ENCODE measurements at regions not wholly inside any gene's neighbourhood (a gene's known extent, or its start where the extent isn't known, plus 50 kb on each side); places are given as distances from the start of the nearest gene placed in this dataset.
A peak's percentile ranks its signal among the peaks of the same experiment; 100 is the strongest.

- FAIRE-seq (no peak), DNase-seq (ENCODE audit: low read depth) (no peak)
- no peaks in the 10 kb centered on the region for H4K20me1 ChIP-seq (ENCODE audit: insufficient read depth, low read length)
- H3K9me3 ChIP-seq (ENCODE audit: insufficient read depth, low read depth, low read length), result no peaks in the 10 kb centered on the region
- H3K4me1 Mint-ChIP-seq (ENCODE audit: low read depth, unreplicated experiment), result no peaks in the 10 kb centered on the region
- H3K27me3 Mint-ChIP-seq (ENCODE audit: low read depth, unreplicated experiment), result no peaks in the 10 kb centered on the region
- H2AFZ ChIP-seq (ENCODE audit: low read depth, low read length), result no peak overlapping the region
- no peak overlapping the region for H3K9ac ChIP-seq (ENCODE audit: low read length)
- no peak overlapping the region for H3K4me2 ChIP-seq (ENCODE audit: low read length)
- H3K36me3 ChIP-seq (ENCODE audit: insufficient read depth, low read length), result no peaks in the 10 kb centered on the region
- no peaks in the 10 kb centered on the region for H3K36me3 Mint-ChIP-seq (ENCODE audit: low read depth, unreplicated experiment)
- no peak overlapping the region for H3K27ac ChIP-seq (ENCODE audit: low read depth, low read length)
- no peak overlapping the region for H3K4me3 ChIP-seq (ENCODE audit: insufficient read depth, low read depth, low read length)
- no peaks in the 10 kb centered on the region for H3K4me1 ChIP-seq (ENCODE audit: insufficient read depth, low read length)
- no peak overlapping the region for H3K27ac Mint-ChIP-seq (ENCODE audit: unreplicated experiment)
- no peaks in the 10 kb centered on the region for H3K27me3 ChIP-seq (ENCODE audit: insufficient read depth, low read length)
- no peak for TF ChIP-seq EZH2 (IDR thresholded peaks at IDR 0.05; ENCODE audit: insufficient read depth, low read length)
- TF ChIP-seq CTCF (IDR thresholded peaks at IDR 0.05; ENCODE audit: insufficient read depth, low read depth, low read length), result no peak
- H3K4me3 Mint-ChIP-seq (ENCODE audit: unreplicated experiment), result no peak overlapping the region
- no peaks in the 10 kb centered on the region for H3K79me2 ChIP-seq (ENCODE audit: insufficient read depth, low read length)
- no peaks in the 10 kb centered on the region for H3K9me3 Mint-ChIP-seq (ENCODE audit: unreplicated experiment)
Observed at GRCh38 chr18:43965691-43966090, 688.4 kb upstream of the SYT4 start.

GRCh38 chr18:43970656-43971055 lies 693.4 kb upstream of the SYT4 start:
- Mint-ChIP-seq H3K27me3 (ENCODE audit: low read depth, unreplicated experiment) (no peaks in the 10 kb centered on the region), H3K36me3 (ENCODE audit: low read depth, unreplicated experiment) (no peaks in the 10 kb centered on the region), H3K27ac (ENCODE audit: unreplicated experiment) (no peak overlapping the region), H3K4me1 (ENCODE audit: low read depth, unreplicated experiment) (no peaks in the 10 kb centered on the region), H3K4me3 (ENCODE audit: unreplicated experiment) (no peak overlapping the region), H3K9me3 (ENCODE audit: unreplicated experiment) (no peaks in the 10 kb centered on the region)
- H3K79me2 ChIP-seq (ENCODE audit: insufficient read depth, low read length), result no peaks in the 10 kb centered on the region
- DNase-seq (ENCODE audit: low read depth) (peak; percentile 18), FAIRE-seq (no peak)
- H3K27me3 ChIP-seq (ENCODE audit: insufficient read depth, low read length), result no peaks in the 10 kb centered on the region
- H3K9ac ChIP-seq (ENCODE audit: low read length), result no peak overlapping the region
- H3K36me3 ChIP-seq (ENCODE audit: insufficient read depth, low read length), result no peaks in the 10 kb centered on the region
- H3K4me1 ChIP-seq (ENCODE audit: insufficient read depth, low read length), result no peaks in the 10 kb centered on the region
- no peak overlapping the region for H3K4me3 ChIP-seq (ENCODE audit: insufficient read depth, low read depth, low read length)
- H4K20me1 ChIP-seq (ENCODE audit: insufficient read depth, low read length), result no peaks in the 10 kb centered on the region
- TF ChIP-seq CTCF (IDR thresholded peaks at IDR 0.05; ENCODE audit: insufficient read depth, low read depth, low read length), result no peak
- no peak for TF ChIP-seq EZH2 (IDR thresholded peaks at IDR 0.05; ENCODE audit: insufficient read depth, low read length)
- H3K9me3 ChIP-seq (ENCODE audit: insufficient read depth, low read depth, low read length), result no peaks in the 10 kb centered on the region
- H2AFZ ChIP-seq (ENCODE audit: low read depth, low read length), result no peak overlapping the region
- H3K4me2 ChIP-seq (ENCODE audit: low read length), result no peak overlapping the region
- H3K27ac ChIP-seq (ENCODE audit: low read depth, low read length), result no peak overlapping the region

- Histone ChIP-seq H4K20me1 (ENCODE audit: insufficient read depth, low read length) (no peaks in the 10 kb centered on the region), H3K4me1 (ENCODE audit: insufficient read depth, low read length) (no peaks in the 10 kb centered on the region), H3K27ac (ENCODE audit: low read depth, low read length) (no peak overlapping the region), H2AFZ (ENCODE audit: low read depth, low read length) (no peak overlapping the region), H3K9ac (ENCODE audit: low read length) (no peak overlapping the region), H3K9me3 (ENCODE audit: insufficient read depth, low read depth, low read length) (no peaks in the 10 kb centered on the region), H3K36me3 (ENCODE audit: insufficient read depth, low read length) (no peaks in the 10 kb centered on the region), H3K4me2 (ENCODE audit: low read length) (no peak overlapping the region), H3K79me2 (ENCODE audit: insufficient read depth, low read length) (no peaks in the 10 kb centered on the region), H3K4me3 (ENCODE audit: insufficient read depth, low read depth, low read length) (no peak overlapping the region), H3K27me3 (ENCODE audit: insufficient read depth, low read length) (no peaks in the 10 kb centered on the region)
- FAIRE-seq (no peak), DNase-seq (ENCODE audit: low read depth) (no peak)
- no peaks in the 10 kb centered on the region for H3K27me3 Mint-ChIP-seq (ENCODE audit: low read depth, unreplicated experiment)
- no peaks in the 10 kb centered on the region for H3K36me3 Mint-ChIP-seq (ENCODE audit: low read depth, unreplicated experiment)
- TF ChIP-seq CTCF (IDR thresholded peaks at IDR 0.05; ENCODE audit: insufficient read depth, low read depth, low read length) (no peak), EZH2 (IDR thresholded peaks at IDR 0.05; ENCODE audit: insufficient read depth, low read length) (no peak)
- no peak overlapping the region for H3K4me3 Mint-ChIP-seq (ENCODE audit: unreplicated experiment)
- no peaks in the 10 kb centered on the region for H3K9me3 Mint-ChIP-seq (ENCODE audit: unreplicated experiment)
- no peak overlapping the region for H3K27ac Mint-ChIP-seq (ENCODE audit: unreplicated experiment)
- H3K4me1 Mint-ChIP-seq (ENCODE audit: low read depth, unreplicated experiment), result peaks cover 2% of the 10 kb centered on the region
Observed at GRCh38 chr18:43978174-43978573, 700.9 kb upstream of the SYT4 start.
